ENCODE measurements at regions not wholly inside any gene's neighbourhood (a gene's known extent, or its start where the extent isn't known, plus 50 kb on each side); places are given as distances from the start of the nearest gene placed in this dataset.
"Not testable (repeated sequence)": the region's sequence is repeated elsewhere in the genome, so short reads cannot be mapped to it uniquely, and the experiment has no call there.

DNA sequence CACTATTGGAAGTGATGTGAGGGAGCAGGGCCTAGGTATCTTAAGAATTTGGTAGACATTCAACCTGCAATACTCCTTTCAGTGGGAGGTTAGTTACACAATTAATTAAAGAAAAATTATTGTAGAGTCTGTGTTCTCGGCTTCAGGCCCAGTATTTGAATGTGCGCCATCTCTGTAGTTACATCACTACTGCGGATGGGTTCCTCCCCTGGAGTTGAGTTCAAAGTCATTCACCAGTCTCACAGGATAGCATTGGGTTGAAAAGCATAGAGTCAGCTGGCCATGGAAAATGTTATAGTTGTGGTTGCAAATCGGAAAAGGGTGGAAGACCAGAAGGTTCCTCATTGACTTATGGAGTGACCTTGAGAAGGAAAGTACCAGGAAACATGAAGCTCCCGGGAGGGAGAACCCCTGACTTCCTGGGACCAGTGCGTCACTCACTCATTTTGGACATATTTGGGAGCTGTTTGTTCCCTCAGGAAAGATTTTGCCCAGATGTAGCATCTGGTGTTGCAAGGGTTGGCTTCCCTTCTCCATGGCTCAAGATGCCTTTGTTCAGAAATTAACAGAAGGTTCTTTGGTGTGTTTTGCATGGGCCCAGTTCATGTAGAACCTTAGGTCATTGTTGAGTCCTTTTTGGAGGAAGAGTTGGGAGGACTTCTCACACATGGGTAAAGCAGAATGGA lies 111.8 kb downstream of the SRGAP2 start:
- not testable (repeated sequence) for DNase-seq

DNA sequence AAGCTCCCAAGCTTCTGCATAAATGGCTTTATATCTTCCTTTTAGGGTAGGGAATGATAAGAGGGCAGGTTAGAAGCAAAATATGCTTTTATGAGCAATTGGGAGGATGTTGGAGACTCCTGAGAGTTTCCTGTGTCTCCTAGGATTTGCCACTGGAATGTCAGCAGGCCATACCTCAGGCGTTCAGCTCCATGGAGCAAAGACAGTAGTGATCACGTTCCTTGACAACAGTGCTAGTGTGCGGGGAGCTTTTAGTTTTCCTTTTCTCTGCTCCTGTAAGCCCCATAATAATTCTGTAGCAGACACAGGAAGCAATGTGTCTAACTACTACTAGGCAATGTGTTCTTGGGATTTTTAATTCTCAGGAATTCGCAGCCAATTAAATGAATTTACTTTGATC lies 113.6 kb downstream of the SRGAP2 start:
- not testable (repeated sequence) for DNase-seq

DNA sequence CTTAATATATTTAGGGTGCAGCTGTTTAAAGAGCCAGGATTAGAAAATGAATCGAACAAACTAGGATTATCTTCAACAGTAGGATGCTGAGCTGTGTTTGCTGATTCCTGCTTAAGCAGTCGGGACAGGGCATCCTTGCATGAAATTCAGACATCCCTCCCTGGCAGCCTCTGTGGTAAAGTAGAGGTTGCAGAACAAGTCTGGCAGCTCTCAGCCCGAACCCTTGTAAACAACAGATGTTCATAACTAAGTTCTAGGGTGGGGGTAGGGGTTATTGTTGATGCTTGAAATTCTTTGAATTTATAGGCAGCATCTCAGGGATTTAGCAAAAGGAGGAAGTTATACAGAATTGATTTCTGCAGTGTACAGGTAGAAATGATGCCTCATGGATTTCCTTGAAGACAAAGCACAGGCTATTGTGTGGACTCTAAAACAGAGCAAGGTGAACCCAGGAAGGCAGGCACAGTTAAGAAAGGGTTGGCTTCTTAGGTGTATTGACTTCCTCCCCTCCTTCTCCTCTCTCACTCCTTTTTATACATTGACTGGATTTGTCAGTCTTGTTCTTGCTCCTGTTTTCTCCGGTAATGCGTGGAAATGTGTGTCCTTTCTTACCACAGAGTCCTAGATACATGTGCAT lies 114.7 kb downstream of the SRGAP2 start:
- not testable (repeated sequence) for DNase-seq

- not testable (repeated sequence) for DNase-seq
Observed at GRCh38 chr1:206320227-206320626, 116.9 kb downstream of the SRGAP2 start.

GRCh38 chr1:206326159-206326939 lies 123.0 kb downstream of the SRGAP2 start:
- not testable (repeated sequence) for DNase-seq

DNA sequence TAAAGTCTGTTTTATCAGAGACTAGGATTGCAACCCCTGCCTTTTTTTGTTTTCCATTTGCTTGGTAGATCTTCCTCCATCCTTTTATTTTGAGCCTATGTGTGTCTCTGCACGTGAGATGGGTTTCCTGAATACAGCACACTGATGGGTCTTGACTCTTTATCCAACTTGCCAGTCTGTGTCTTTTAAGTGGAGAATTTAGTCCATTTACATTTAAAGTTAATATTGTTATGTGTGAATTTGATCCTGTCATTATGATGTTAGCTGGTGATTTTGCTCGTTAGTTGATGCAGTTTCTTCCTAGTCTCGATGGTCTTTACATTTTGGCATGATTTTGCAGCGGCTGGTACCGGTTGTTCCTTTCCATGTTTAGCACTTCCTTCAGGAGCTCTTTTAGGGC lies 128.3 kb downstream of the SRGAP2 start:
- DNase-seq = not testable (repeated sequence)

- DNase-seq = not testable (repeated sequence)
Observed at GRCh38 chr1:206333316-206333715, 130.0 kb downstream of the SRGAP2 start.

GRCh38 chr1:206333897-206334296 lies 130.6 kb downstream of the SRGAP2 start:
- not testable (repeated sequence) for DNase-seq

DNA sequence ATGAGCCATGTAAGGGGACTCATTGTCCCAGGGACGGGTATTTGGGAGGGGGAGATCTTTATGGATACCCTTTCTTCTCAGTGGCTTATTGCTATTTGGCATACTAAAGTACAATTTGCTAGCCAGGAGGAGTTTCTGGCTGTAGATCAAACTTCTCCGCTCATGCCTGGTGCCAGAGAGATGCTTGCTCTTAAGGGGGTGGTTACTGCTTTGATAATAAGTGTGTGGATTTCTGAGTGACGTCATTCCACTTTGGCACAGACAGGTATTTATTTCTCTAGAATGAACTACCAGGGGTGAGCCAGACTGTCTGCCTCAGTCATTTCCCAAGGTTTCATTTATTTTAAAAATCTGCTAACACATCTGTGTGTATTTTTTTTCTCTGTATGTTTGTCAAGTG lies 131.1 kb downstream of the SRGAP2 start:
- DNase-seq = not testable (repeated sequence)

GRCh38 chr1:206335162-206335561 lies 131.8 kb downstream of the SRGAP2 start:
- not testable (repeated sequence) for DNase-seq

GRCh38 chr1:206335875-206336846 lies 132.8 kb downstream of the SRGAP2 start:
- not testable (repeated sequence) for DNase-seq

DNA sequence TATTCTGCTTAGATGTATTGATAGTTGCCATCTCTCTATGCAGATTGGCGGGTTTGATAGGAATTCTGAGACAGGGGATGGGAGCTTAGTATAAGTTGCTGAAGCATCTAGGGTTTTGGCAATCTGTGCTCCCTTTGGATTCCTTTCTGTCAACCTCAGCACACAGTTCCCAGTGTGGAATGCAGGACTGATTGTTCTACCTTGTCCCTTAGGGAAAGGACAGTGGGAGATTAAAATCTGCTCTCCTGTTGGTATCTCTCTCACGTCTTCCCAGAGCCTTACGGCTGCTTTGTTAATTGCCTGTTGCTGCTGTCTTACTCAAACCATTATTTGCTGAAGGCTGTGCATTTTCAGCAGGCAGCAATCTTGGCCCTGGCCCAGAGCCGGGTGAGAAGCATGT lies 133.3 kb upstream of the IKBKE start:
- DNase-seq = not testable (repeated sequence)

DNA sequence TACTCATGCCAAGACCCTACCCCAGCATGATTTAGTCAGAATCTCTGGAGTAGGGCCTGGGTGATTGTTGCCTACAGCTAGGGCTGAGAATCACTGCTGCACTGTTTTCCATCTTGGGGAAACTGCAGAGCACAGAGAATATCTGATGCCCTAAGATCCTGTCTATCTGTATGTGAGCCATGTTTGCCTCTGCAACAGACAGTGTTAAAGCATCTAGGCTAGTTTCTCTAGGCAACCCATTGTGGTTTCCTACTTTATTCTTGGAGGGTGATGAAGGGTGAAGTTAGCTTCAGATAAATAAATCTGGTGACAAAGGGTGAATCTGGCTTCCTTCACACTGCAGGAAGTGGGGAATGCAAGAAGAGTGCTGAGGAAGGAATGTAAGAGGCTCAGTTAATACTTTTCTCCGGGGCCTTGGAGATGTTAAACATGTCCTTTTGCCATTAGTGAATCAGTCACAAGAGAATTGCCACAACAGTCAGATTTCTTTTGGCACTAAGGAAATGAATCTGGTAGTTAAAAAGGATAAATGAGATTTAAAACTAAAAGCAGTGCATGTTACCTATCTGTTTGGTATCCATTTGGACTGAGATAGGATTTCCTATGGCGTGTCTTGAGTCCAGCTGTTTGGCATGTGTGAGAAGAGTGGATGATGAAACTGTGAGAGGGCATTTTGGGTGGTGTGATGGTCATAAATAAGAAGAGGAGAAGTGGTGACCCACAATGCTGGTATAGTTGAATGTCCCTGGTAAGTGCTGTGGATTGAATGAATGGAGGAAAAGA lies 119.6 kb upstream of the IKBKE start:
- DNase-seq = not testable (repeated sequence)

GRCh38 chr1:206351276-206352052 lies 118.8 kb upstream of the IKBKE start:
- not testable (repeated sequence) for DNase-seq

DNA sequence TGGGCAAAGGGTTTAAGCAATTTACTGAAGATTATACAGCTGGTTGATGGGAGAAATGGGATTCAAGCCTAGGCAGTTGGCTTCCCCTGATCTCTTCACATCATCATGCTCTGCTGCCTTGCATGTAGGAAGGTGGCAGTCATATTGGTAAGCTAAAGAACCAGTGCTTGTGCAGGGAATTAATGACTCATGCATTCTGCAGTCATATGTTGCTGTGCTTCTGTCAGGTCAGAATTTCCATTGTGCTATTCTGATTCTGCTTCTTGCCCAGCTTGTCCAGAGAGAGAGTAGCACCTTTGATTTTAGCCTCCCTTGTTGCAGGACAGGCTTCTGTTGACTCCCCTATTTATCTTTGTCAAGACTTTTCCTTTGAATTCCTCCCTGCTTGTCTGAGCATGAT lies 114.0 kb upstream of the IKBKE start:
- not testable (repeated sequence) for DNase-seq

GRCh38 chr1:206357962-206358361 lies 112.3 kb upstream of the IKBKE start:
- peak; percentile 9 to 13 for DNase-seq

GRCh38 chr1:206358771-206359170 lies 111.5 kb upstream of the IKBKE start:
- DNase-seq = not testable (repeated sequence)

- not testable (repeated sequence) for DNase-seq
Observed at GRCh38 chr1:206359377-206359776, 110.9 kb upstream of the IKBKE start.

GRCh38 chr1:206361978-206362543 lies 108.2 kb upstream of the IKBKE start:
- DNase-seq = not testable (repeated sequence)

GRCh38 chr1:206362994-206363393 lies 107.3 kb upstream of the IKBKE start:
- not testable (repeated sequence) for DNase-seq
